ENCODE measurements at regions not wholly inside any gene's neighbourhood (a gene's known extent, or its start where the extent isn't known, plus 50 kb on each side); places are given as distances from the start of the nearest gene placed in this dataset.

DNA sequence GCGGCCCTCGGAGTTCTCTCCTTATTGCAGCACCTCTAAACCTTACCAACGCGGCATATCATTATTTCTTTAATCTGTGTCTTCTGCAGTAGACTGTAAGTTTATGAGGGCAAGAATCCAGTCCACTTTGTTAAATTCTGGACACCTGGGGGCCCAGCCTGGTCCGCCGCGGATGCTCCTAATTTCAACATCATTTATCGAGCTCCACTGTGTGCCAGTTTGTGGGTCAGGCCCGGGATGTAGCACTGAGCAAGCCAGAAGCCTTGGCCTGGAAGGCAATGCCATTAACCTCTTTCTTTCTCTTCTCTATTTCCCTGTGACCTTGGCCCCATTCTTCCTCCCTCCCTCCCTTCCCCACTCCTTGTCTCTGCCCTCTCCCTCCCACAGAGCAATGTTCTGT, 70.6 kb upstream of the CACNA1E start:
- H3K9me3 ChIP-seq (ENCODE audit: low read depth, low read length), result no peaks in the 10 kb centered on the region
- no peaks in the 10 kb centered on the region for H3K27me3 ChIP-seq (ENCODE audit: insufficient read depth, low read length)
- H3K4me3 ChIP-seq (ENCODE audit: low read length), result no peak overlapping the region
- H3K4me1 ChIP-seq (ENCODE audit: insufficient read depth, low read length), result no peaks in the 10 kb centered on the region

DNA sequence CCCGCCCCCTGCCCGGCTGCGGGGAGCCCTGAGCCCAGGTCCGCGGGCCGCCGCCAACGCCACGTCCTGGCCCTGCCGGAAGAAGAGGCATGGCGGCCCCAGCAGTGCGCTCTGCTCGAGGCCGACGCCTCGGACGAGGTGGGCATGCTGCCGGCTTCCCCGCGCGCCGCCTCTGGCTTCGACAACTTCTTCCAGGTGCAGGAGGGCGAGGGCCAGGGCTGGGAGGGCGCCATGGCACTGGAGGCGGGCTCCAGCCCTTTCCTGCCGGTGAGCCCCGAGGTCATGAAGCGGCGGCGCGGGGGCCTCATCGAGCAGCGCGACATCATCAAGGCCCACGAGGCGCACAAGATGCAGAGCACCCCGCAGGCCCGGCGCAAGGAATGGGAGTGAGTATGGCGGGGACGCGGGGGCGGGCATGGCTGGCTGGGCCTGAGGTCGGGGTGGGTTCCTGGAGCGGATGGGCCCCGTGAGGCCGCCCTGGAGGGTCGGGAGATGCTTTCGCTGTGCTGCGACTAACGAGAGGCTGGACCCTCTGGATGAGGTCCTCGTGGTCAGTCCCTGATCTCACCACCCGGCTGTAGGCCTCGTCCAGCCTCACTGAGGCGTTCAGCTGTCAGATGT, 70.0 kb upstream of the CACNA1E start:
- H3K4me3 ChIP-seq (ENCODE audit: low read length), result no peak overlapping the region
- H3K27me3 ChIP-seq (ENCODE audit: insufficient read depth, low read length), result no peaks in the 10 kb centered on the region
- H3K4me1 ChIP-seq (ENCODE audit: insufficient read depth, low read length), result no peaks in the 10 kb centered on the region
- no peaks in the 10 kb centered on the region for H3K9me3 ChIP-seq (ENCODE audit: low read depth, low read length)

DNA sequence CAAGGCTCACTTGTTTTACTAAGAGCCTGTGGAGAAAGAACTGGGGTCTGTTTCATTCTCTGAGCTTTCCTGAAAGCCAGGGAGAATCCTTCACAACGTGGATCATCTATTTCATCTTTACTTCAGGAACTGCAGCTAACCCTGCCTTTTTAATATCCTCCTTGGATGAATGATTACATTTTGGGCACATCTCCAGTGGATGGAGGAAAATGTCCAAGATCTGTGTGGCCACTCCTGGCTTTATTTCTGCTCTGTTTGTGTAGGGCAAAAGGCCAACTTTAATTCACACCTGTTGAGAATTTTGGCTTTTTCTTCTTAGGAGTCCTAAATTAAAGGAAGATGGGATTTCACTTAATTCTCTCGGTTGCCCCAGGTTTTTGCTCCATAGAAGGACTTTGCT, 69.5 kb upstream of the CACNA1E start:
- Histone ChIP-seq H3K9me3 (ENCODE audit: low read depth, low read length) (no peaks in the 10 kb centered on the region), H3K4me1 (ENCODE audit: insufficient read depth, low read length) (no peaks in the 10 kb centered on the region), H3K4me3 (ENCODE audit: low read length) (no peak overlapping the region), H3K27me3 (ENCODE audit: insufficient read depth, low read length) (no peaks in the 10 kb centered on the region)

DNA sequence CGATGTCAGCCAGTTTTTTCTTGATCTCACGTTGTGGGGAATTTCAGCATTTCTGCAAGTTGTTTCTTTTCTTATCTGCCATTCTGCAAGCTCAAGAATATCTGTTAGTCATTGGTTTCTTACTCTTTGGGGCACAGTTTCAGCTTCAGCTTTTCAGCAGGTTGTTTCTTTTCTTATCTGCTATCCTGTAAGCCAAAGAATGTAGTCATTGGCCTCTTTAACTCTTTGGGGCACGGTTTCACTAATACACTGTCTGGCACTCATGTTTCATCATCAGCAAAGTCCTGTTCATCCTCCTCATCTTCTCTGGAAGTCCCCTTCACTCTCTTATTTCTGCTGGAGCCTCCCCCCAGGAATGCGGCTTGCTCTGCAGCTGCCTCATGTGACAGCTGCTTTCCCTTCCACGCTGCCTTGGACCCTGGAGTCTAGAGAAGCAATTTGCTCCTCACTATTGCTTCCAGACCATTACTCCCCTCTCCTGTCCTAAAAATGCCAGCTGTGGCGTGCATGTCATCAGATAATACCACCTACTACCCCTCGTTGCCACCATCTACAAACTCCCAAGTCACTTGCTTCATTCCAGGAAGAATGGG, 67.0 kb upstream of the CACNA1E start:
- no peaks in the 10 kb centered on the region for H3K27me3 ChIP-seq (ENCODE audit: insufficient read depth, low read length)
- no peaks in the 10 kb centered on the region for H3K4me1 ChIP-seq (ENCODE audit: insufficient read depth, low read length)
- no peak overlapping the region for H3K4me3 ChIP-seq (ENCODE audit: low read length)
- H3K9me3 ChIP-seq (ENCODE audit: low read depth, low read length), result no peaks in the 10 kb centered on the region

DNA sequence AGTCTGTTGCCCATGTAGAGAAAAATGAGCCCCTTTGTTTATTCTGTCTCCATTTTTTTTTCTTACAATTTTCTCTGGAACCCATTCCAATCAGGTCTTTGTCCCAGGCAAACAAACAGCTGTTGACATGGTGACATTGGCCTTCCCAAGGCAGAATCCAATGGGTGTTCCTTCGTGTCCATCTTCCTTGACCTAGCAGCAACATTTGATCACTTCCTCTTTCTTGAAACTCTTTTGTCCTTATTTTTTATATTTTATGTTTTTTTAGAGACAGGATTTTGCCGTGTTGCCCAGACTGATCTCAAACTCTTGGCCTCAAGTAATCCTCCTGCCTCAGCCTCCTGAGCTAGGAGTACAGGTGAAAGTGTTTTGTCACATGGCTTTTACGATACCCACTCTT, 65.4 kb upstream of the CACNA1E start:
- no peak overlapping the region for H3K4me3 ChIP-seq (ENCODE audit: low read length)
- no peaks in the 10 kb centered on the region for H3K4me1 ChIP-seq (ENCODE audit: insufficient read depth, low read length)
- no peaks in the 10 kb centered on the region for H3K9me3 ChIP-seq (ENCODE audit: low read depth, low read length)
- H3K27me3 ChIP-seq (ENCODE audit: insufficient read depth, low read length), result no peaks in the 10 kb centered on the region

DNA sequence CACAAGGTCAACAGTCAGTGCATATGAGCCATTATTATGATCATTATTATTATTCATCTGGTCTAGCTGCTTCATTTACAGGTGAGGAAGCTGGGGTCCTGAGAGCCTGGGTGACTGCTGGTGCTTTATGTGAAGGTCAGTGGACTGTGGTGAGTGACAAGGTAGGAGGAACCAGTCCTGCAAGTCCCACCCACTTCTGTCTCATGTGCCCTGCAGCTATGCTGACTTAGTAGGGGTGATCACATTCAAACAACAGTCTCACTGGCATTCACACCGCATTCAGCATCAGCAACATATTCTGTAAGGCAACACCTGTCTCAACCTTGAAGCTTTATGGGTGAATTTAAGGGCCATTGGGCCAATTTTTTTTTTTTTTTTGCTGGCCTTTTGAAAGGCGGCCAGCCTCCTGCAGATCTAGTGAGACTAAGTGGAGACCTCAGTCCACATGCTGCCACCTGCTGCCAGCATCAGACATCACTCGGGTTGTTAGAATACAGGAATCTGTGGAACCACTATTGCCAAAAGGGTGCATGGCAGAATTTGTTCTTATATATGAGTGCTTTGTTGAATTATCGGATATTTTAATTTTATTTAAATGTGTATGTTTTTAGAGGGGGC, 59.9 kb upstream of the CACNA1E start:
- Histone ChIP-seq H3K4me3 (ENCODE audit: low read length) (no peak overlapping the region), H3K9me3 (ENCODE audit: low read depth, low read length) (no peaks in the 10 kb centered on the region)

DNA sequence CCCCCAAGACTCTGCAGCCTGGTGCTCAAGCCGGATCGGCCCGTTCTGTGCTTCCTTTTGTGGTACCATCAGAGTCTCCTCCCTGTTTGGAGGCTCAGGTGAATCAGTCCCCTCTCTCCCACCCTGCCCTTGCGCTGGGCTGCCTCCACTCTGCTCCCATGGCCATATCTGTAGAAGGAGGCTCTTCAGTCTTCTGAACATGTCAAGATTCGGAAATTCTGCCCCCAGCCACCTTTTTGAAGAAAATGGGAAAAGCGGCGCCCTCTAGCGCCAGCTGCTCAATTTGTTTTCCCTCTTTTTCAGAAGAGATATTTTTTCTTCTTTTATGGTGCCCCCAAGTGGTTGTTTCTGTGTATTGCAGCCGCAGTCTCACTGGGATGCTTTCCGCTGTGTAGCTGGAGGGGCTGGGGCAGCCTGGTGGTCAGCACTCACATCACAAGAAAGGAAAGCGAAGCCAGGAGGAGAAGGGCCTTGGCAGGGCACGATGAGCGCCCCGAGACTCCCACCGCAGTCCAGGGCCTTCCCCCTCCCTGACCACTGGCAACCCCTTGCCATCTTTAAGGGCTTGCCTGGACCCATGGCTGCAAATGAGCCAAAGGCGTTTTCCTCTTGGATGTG, 58.4 kb upstream of the CACNA1E start:
- no peaks in the 10 kb centered on the region for H3K9me3 ChIP-seq (ENCODE audit: low read depth, low read length)
- H3K27me3 ChIP-seq (ENCODE audit: insufficient read depth, low read length), result peaks cover 2% of the 10 kb centered on the region
- no peak overlapping the region for H3K4me3 ChIP-seq (ENCODE audit: low read length)
- no peaks in the 10 kb centered on the region for H3K4me1 ChIP-seq (ENCODE audit: insufficient read depth, low read length)

More for the DNA sequence above, 59.9 kb upstream of the CACNA1E start:
- Histone ChIP-seq H3K4me1 (ENCODE audit: insufficient read depth, low read length) (no peaks in the 10 kb centered on the region), H3K27me3 (ENCODE audit: insufficient read depth, low read length) (peaks cover 2% of the 10 kb centered on the region)

DNA sequence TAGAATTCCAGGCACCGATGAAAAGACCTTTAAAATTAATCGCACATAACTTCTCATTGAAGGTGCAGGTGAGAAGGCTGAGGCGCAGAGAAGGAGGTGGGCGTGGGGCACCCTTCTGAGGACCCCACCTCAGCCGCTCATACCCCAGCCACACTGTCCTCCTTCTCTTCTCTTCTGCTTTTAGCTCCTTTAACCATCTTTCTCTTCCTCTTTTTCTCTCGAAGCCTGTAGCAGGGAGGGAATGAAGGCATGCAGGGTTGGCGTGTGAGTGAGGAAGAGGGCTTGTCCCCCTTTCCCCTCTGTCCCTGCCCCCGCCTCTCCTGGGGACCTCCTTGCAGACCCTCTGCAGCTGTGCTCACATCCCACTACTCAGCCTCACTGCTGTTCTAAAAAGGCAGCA, 57.8 kb upstream of the CACNA1E start:
- no peaks in the 10 kb centered on the region for H3K4me1 ChIP-seq (ENCODE audit: insufficient read depth, low read length)
- H3K4me3 ChIP-seq (ENCODE audit: low read length), result no peak overlapping the region
- H3K27me3 ChIP-seq (ENCODE audit: insufficient read depth, low read length), result peaks cover 2% of the 10 kb centered on the region
- no peaks in the 10 kb centered on the region for H3K9me3 ChIP-seq (ENCODE audit: low read depth, low read length)

DNA sequence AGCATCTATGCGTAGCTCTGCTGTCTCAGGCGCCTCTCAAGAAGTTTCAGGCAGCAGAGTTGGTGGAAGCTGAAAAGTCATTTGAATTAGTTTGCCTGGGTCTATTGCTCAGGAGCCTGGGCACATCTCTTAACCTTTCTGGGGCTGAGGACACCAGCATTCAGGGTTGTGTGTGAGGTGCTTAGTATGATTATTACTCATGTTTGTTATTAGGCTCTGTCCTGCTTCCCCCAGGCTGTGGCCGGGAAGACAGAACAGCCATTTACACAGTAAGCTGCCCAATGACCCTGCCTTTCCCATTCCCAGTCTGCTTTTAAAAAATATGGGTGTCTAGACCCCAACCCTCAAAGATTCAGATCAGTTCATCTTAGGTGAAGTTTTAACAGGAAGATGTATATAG, 53.9 kb upstream of the CACNA1E start:
- Histone ChIP-seq H3K27me3 (ENCODE audit: insufficient read depth, low read length) (no peaks in the 10 kb centered on the region), H3K4me3 (ENCODE audit: low read length) (no peak overlapping the region), H3K4me1 (ENCODE audit: insufficient read depth, low read length) (no peaks in the 10 kb centered on the region), H3K9me3 (ENCODE audit: low read depth, low read length) (no peaks in the 10 kb centered on the region)

DNA sequence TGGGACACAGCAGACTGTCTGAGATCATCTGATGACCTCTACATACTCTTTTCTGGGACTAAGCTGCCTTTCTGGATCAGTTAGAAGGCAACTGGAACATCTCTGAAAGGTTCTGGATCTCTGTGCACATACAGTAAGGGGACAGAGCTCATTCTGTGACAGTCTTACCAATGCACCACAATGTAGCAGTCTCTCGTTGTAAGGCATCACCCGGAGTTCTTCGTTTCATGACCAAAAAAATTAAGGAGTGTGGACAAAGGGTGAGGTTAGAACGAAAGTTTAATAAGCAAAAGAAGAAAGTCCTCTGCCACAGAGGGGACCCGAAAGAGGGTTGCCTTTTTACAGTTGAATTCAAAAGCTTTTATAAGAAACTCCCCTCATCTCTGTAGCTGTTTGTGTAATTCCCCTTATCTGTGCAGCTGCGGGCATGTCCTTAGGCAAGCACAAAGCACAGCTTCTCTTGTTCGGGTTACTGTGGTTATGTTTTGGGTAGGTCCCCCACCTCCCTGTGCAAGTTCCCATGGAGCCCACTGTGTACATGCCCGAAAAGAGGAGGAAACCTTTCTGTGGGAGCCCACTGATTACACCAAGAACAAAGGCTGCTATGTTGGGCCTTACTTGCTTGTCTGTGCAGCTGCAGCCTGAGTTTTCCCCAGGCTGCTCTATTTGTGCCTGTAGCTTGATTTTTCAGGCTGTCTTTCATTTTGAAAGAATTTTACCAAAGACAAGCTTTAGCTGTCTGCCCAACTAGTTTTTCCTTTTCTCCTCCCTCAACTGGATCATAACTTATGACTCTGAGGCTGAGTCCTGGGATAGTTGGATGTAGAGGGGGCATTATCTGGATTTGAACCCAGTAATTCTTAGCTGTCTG, 53.1 kb upstream of the CACNA1E start:
- Histone ChIP-seq H3K9me3 (ENCODE audit: low read depth, low read length) (no peaks in the 10 kb centered on the region), H3K4me3 (ENCODE audit: low read length) (no peak overlapping the region), H3K27me3 (ENCODE audit: insufficient read depth, low read length) (no peaks in the 10 kb centered on the region), H3K4me1 (ENCODE audit: insufficient read depth, low read length) (no peaks in the 10 kb centered on the region)
